SK-N-MC (cell line): ENCODE measurements at regions not wholly inside any gene's neighbourhood (a gene's known extent, or its start where the extent isn't known, plus 50 kb on each side); places are given as distances from the start of the nearest gene placed in this dataset.
A peak's percentile ranks its signal among the peaks of the same experiment; 100 is the strongest.

Experiments used
- DNase-seq: peaks from one replicate; pipeline ENCODE4 v3.0.0-alpha.2; 2011; ENCODE audit warnings: low read depth, low spot score
- H3K27ac ChIP-seq: fragments of 200-600 bp; sonication (generic); 2 replicates; pipeline ENCODE4 v1.5.1; 2016; ENCODE audit warnings: mixed run types
- H3K36me3 ChIP-seq: fragments of 200-600 bp; sonication (generic); 2 replicates; pipeline ENCODE4 v1.6.1; 2017; ENCODE audit warnings: antibody characterized with exemption, low read length, mixed read lengths; ENCODE audit not compliant: insufficient read depth
- H3K4me3 ChIP-seq: fragments of 200-600 bp; sonication (generic); 2 replicates; pipeline ENCODE4 v1.5.1; 2016
- H3K9ac ChIP-seq: fragments of 200-600 bp; sonication (generic); 2 replicates; pipeline ENCODE4 v1.8.0; 2017; ENCODE audit warnings: mixed run types, mixed read lengths; ENCODE audit not compliant: insufficient read length
- H3K9me3 ChIP-seq: fragments of 200-600 bp; sonication (generic); 2 replicates; pipeline ENCODE4 v1.6.1; 2017; ENCODE audit warnings: low read depth, mild to moderate bottlenecking, antibody characterized with exemption, low read length, moderate library complexity, mixed read lengths
- EZH2 ChIP-seq: fragments of 200-600 bp; sonication (generic); IDR thresholded peaks from one replicate; pipeline ENCODE4 v1.6.1; 2017; ENCODE audit warnings: antibody characterized with exemption
- FOXP2 ChIP-seq: optimal IDR thresholded peaks from 2 replicates; pipeline ENCODE3; 2011; ENCODE audit warnings: mild to moderate bottlenecking, moderate library complexity; ENCODE audit not compliant: insufficient read depth; ENCODE audit errors: extremely low read length, control extremely low read depth
- POLR2AphosphoS5 ChIP-seq: IDR thresholded peaks from 2 replicates; pipeline ENCODE4 v1.6.1; 2012; ENCODE audit warnings: mild to moderate bottlenecking, low read depth, low read length, borderline replicate concordance

DNA sequence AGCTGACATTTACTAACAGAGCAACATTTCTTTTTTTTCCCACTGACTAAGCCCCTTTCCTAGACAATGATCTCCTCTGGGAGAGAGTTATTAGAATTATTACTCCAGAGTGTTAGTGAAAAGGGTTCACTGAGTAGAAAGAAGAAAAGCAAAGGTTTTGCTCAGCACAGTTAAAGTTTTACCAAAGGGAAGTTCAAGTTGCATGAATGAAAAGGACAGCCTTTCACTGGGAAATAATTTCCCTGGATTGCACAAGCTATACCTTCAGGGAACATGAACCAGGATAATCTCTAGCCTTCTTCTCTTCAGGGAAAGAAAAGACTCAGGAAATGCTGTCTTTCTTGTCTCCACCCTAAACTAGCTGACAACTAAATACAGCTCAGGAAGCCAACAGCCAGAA is 71.4 kb upstream of the ESRRG start:
- Histone ChIP-seq H3K36me3 (no peaks in the 10 kb centered on the region), H3K27ac (no peak overlapping the region), H3K9me3 (no peaks in the 10 kb centered on the region), H3K4me3 (no peak overlapping the region), H3K9ac (no peak overlapping the region)
- peak; percentile 26 for DNase-seq
- no peak for TF ChIP-seq EZH2
- TF ChIP-seq POLR2AphosphoS5: no peak
- TF ChIP-seq FOXP2: no peak

DNA sequence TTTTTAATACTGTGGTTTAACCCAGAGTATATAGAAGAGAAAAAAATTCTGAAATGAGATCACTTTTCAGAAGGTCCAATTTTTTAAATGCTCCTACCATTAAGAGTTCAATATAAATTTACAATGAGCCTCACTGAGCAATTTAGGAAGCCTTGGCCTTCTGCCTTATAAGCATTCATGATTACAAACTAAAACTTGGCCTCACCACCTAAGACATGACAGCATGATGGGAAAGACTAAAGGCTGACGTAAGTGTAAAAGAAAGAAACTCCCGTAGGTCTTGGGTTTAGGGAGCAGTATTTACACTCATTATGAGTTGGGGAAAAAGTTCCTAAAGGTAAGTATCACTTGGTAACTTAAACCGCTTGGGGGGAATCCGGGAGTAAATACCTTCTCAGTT is 70.7 kb upstream of the ESRRG start:
- TF ChIP-seq FOXP2: no peak
- TF ChIP-seq EZH2: no peak
- no peak for TF ChIP-seq POLR2AphosphoS5
- no peak for DNase-seq
- H3K4me3 ChIP-seq: no peak overlapping the region
- no peak overlapping the region for H3K9ac ChIP-seq
- H3K9me3 ChIP-seq: no peaks in the 10 kb centered on the region
- no peak overlapping the region for H3K27ac ChIP-seq
- H3K36me3 ChIP-seq: no peaks in the 10 kb centered on the region

DNA sequence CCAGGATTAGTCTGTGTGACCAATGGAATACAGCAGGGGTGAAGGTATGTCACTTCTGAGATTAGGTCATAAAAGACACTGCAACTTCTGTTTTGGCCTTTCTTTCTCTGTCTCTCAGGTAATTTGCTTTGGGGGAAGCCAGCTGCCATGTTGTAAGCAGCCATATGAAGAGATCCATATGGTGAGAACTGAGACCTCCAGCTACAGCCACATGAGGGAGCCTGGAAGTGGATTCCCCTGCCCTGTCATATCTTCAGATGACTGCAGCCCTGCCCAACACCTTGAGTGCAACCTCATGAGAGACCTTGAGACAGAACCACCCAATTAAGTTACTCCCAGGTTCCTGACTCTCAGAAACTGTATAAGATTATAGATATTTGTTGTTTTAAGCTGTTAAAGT is 70.1 kb upstream of the ESRRG start:
- no peak overlapping the region for H3K27ac ChIP-seq
- H3K9me3 ChIP-seq: no peaks in the 10 kb centered on the region
- H3K9ac ChIP-seq: no peak overlapping the region
- no peak overlapping the region for H3K4me3 ChIP-seq
- no peaks in the 10 kb centered on the region for H3K36me3 ChIP-seq
- no peak for TF ChIP-seq POLR2AphosphoS5
- no peak for TF ChIP-seq FOXP2
- TF ChIP-seq EZH2: no peak
- DNase-seq: no peak

DNA sequence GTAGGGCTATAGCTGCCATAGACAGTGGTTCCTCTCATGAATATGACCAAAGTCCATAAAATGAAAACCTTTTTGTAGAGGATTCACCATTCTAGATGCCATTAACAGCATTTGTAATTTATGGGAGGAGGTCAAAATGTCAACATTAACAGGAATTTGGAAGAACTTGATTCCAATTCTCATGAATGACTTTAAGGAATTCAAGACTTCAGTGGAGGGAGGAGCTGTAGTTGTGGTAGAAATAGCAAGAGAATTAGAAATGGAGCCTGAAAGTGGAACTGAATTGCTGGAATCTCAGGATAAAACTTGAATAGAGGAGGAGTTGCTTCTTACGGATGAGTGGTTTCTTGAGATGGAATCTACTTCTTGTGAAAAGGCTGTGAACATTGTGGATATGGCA is 65.4 kb upstream of the ESRRG start:
- TF ChIP-seq POLR2AphosphoS5: no peak
- TF ChIP-seq EZH2: no peak
- no peak for TF ChIP-seq FOXP2

GRCh38 chr1:216785737-216786136 is 62.5 kb upstream of the ESRRG start:
- TF ChIP-seq FOXP2 (no peak), EZH2 (no peak), POLR2AphosphoS5 (no peak)
- no peak overlapping the region for H3K4me3 ChIP-seq
- no peak for DNase-seq
- no peak overlapping the region for H3K9ac ChIP-seq
- no peak overlapping the region for H3K27ac ChIP-seq
- no peaks in the 10 kb centered on the region for H3K9me3 ChIP-seq
- H3K36me3 ChIP-seq: no peaks in the 10 kb centered on the region

More for the DNA sequence above, 65.4 kb upstream of the ESRRG start:
- Histone ChIP-seq H3K9me3 (no peaks in the 10 kb centered on the region), H3K4me3 (no peak overlapping the region), H3K9ac (no peak overlapping the region), H3K27ac (no peak overlapping the region), H3K36me3 (no peaks in the 10 kb centered on the region)
- no peak for DNase-seq

- Histone ChIP-seq H3K36me3 (no peaks in the 10 kb centered on the region), H3K4me3 (no peak overlapping the region), H3K27ac (no peak overlapping the region), H3K9ac (no peak overlapping the region), H3K9me3 (no peaks in the 10 kb centered on the region)
- TF ChIP-seq POLR2AphosphoS5 (no peak), EZH2 (no peak), FOXP2 (no peak)
- DNase-seq: no peak
Observed at GRCh38 chr1:216785221-216785620, 62.0 kb upstream of the ESRRG start.

DNA sequence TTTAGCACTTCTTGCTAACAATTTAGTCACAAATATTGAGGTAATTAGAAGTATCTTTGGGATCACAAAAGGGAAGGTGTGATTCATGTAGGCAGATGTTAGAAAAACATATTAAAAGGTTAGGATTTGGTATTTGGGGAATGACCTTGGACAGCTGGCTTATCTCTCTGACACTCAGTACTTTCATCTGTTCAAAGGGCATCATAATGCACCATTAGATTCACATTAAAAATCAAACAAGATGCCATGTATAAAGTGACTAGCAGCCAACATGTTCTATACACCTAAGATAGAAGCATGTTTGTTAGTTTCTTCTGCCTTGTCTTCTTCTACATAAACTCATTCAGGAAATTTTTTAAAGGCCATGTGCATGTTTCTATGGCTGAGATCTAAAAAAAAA is 56.5 kb upstream of the ESRRG start:
- H3K4me3 ChIP-seq: no peak overlapping the region
- no peak for TF ChIP-seq POLR2AphosphoS5
- H3K9me3 ChIP-seq: no peaks in the 10 kb centered on the region
- no peaks in the 10 kb centered on the region for H3K36me3 ChIP-seq
- H3K9ac ChIP-seq: no peak overlapping the region
- H3K27ac ChIP-seq: no peak overlapping the region
- DNase-seq: no peak

- DNase-seq: no peak
- Histone ChIP-seq H3K9ac (no peak overlapping the region), H3K36me3 (no peaks in the 10 kb centered on the region), H3K9me3 (no peaks in the 10 kb centered on the region), H3K4me3 (no peak overlapping the region), H3K27ac (no peak overlapping the region)
- TF ChIP-seq EZH2 (no peak), FOXP2 (no peak), POLR2AphosphoS5 (no peak)
Observed at GRCh38 chr1:216778737-216779136, 55.5 kb upstream of the ESRRG start.

- H3K9me3 ChIP-seq: no peaks in the 10 kb centered on the region
- no peak overlapping the region for H3K9ac ChIP-seq
- no peaks in the 10 kb centered on the region for H3K36me3 ChIP-seq
- no peak overlapping the region for H3K27ac ChIP-seq
- DNase-seq: no peak
- TF ChIP-seq EZH2: no peak
- no peak for TF ChIP-seq FOXP2
- H3K4me3 ChIP-seq: no peak overlapping the region
Observed at GRCh38 chr1:216777148-216777547, 53.9 kb upstream of the ESRRG start.
